ENCODE measurements at regions not wholly inside any gene's neighbourhood (a gene's known extent, or its start where the extent isn't known, plus 50 kb on each side); places are given as distances from the start of the nearest gene placed in this dataset.

DNA sequence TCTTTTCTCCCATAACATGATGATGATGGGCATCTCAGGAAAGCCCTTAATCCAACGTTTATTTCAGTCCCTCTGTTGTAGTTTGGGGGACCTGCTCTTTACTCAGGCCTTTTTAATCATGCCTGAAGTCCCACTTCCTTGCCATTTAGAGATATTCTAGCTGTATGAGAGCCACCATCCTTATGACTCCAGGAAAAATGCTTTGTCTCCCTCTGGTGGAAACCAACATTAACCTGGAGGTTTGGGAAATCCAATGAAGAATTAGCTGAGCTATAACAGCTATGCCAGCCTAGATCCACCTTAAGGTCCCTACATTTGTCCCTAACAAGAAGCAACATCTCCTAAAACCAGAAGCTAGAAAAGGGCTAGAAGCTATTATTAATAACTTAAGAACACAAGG, 1399.1 kb downstream of the LRFN5 start:
- DNase-seq: no peak
- Histone ChIP-seq H3K27me3 (replicated peaks in 1 of 7) (no peaks in the 10 kb centered on the region), H3K36me3 (no peaks in the 10 kb centered on the region), H3K4me1 (no peaks in the 10 kb centered on the region), H3K27ac (no peak overlapping the region), H3K9me3 (peaks cover 20 to 86% (median 63%) of the 10 kb centered on the region in 8 donors), H3K4me3 (no peak overlapping the region)
- WGBS, 5 donors: 43 to 63% (median 48%) methylated on average over 1 of the region's 1 CpG
- intact Hi-C loops (cut with DNase I; ENCODE audit: low total_unique reads): no loop called here
- TF ChIP-seq POLR2AphosphoS5 (IDR thresholded peaks at IDR 0.05): no peak
- no peak for TF ChIP-seq POLR2A (IDR thresholded peaks at IDR 0.05)

DNA sequence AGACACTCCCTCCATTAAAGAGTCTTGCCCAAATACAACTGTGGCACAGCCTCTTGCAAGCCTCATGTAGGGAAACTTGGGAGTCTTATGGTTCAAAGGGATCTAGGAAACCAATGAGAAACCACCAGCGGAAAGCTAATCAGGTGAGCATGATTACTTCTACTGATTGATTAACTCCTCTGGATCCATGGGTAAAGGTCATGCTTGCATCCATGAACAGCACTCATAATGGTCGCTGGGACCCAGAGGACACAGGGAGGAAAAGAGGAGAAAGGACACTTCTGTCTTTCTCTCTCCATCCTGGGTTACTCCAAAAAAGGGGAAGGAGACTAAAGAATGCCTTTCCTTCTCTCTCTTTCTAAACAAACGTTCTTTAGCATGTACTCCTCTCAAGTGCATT, 1397.2 kb downstream of the LRFN5 start:
- TF ChIP-seq, protein P1, sequence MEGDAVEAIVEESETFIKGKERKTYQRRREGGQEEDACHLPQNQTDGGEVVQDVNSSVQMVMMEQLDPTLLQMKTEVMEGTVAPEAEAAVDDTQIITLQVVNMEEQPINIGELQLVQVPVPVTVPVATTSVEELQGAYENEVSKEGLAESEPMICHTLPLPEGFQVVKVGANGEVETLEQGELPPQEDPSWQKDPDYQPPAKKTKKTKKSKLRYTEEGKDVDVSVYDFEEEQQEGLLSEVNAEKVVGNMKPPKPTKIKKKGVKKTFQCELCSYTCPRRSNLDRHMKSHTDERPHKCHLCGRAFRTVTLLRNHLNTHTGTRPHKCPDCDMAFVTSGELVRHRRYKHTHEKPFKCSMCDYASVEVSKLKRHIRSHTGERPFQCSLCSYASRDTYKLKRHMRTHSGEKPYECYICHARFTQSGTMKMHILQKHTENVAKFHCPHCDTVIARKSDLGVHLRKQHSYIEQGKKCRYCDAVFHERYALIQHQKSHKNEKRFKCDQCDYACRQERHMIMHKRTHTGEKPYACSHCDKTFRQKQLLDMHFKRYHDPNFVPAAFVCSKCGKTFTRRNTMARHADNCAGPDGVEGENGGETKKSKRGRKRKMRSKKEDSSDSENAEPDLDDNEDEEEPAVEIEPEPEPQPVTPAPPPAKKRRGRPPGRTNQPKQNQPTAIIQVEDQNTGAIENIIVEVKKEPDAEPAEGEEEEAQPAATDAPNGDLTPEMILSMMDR (IDR thresholded peaks at IDR 0.05 in 8 of 11, conservative IDR thresholded peaks at IDR 0.05 in 3 of 11): no peak
- no peak for TF ChIP-seq POLR2A (IDR thresholded peaks at IDR 0.05)
- TF ChIP-seq POLR2AphosphoS5 (IDR thresholded peaks at IDR 0.05): no peak
- DNase-seq: no peak
- Histone ChIP-seq H3K4me3 (no peak overlapping the region), H3K36me3 (no peaks in the 10 kb centered on the region), H3K27me3 (replicated peaks in 1 of 7) (no peaks in the 10 kb centered on the region), H3K27ac (no peak overlapping the region), H3K4me1 (no peaks in the 10 kb centered on the region), H3K9me3 (peaks cover 20 to 85% (median 60%) of the 10 kb centered on the region in 8 donors)
- intact Hi-C loops (cut with DNase I; ENCODE audit: low total_unique reads): no loop called here
- WGBS, 5 donors: 83 to 92% (median 85%) methylated on average over 3 of the region's 3 CpGs

DNA sequence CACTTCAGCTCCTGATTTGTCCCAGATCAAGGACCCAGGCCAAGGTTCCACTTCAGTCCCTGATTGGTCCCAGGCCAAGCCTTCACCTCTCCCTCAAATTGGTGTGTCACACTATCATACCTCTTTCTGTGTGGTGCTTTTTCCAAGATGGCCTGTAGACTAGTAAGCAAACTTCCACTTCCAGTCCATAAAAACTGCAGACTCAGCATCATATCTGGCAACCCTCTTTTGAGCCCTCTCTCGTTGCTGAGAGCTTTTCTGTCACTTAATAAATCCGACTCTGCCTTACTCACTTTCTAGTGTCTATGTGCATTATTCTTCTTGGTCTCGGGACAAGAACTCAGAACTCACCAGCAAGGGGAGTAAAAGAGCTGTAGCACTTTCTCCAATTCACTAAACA, 1395.1 kb downstream of the LRFN5 start:
- H3K27ac ChIP-seq: no peak overlapping the region
- no peaks in the 10 kb centered on the region for H3K36me3 ChIP-seq
- H3K4me1 ChIP-seq: no peaks in the 10 kb centered on the region
- no peak for DNase-seq
- no peaks in the 10 kb centered on the region for H3K27me3 ChIP-seq (replicated peaks in 1 of 7)
- H3K4me3 ChIP-seq: no peak overlapping the region
- intact Hi-C loops (cut with DNase I; ENCODE audit: low total_unique reads): no loop called here
- peaks cover 20 to 66% (median 54%) of the 10 kb centered on the region in 8 donors for H3K9me3 ChIP-seq
- no peak for TF ChIP-seq POLR2A (IDR thresholded peaks at IDR 0.05)
- TF ChIP-seq, protein P1 (IDR thresholded peaks at IDR 0.05 in 8 of 11, conservative IDR thresholded peaks at IDR 0.05 in 3 of 11): no peak
- TF ChIP-seq POLR2AphosphoS5 (IDR thresholded peaks at IDR 0.05): no peak
- WGBS, 5 donors: 69 to 79% (median 70%) methylated on average over 3 of the region's 3 CpGs

DNA sequence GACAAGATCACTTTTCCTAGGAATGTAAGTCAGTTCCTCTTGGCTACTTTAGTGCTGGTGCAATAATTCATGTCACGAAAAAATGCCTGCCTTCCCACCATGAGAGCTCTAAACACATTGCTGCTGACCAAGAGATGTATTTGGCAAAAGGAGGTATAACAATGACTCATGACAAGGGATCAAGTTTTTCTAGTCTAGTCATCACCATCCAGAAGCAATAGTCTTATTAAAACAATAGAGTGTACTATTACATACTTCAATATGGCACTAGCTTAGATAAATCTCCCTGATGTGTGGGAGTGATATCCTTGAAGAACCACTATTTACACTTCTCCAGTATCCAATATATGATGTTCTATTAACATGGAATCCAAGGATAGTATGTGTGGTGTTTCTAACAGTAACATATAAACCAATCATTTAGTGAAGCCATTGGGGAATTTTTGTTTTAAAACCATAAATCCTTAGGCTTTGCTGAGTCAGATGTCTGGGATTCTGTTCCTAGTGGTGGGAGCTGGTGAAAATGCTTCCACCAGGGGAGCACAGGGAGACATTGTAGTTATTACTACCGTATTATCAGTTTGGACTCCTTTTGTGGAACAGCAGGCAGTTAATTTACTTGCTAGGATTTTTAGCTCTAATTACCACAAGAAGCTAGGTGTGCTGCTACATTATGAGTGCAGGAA, 1387.5 kb downstream of the LRFN5 start:
- Histone ChIP-seq H3K36me3 (no peaks in the 10 kb centered on the region), H3K27me3 (replicated peaks in 1 of 7) (no peaks in the 10 kb centered on the region), H3K27ac (no peak overlapping the region), H3K9me3 (peaks cover 0 to 6% (median 0%) of the 10 kb centered on the region in 8 donors), H3K4me1 (no peaks in the 10 kb centered on the region), H3K4me3 (no peak overlapping the region)
- no peak for DNase-seq
- intact Hi-C loops (cut with DNase I; ENCODE audit: low total_unique reads): no loop called here
- no peak for TF ChIP-seq POLR2A (IDR thresholded peaks at IDR 0.05)
- TF ChIP-seq POLR2AphosphoS5 (IDR thresholded peaks at IDR 0.05): no peak
- TF ChIP-seq, protein P1 (IDR thresholded peaks at IDR 0.05 in 8 of 11, conservative IDR thresholded peaks at IDR 0.05 in 3 of 11): no peak
- 69 to 82% (median 79%) methylated on average over 2 of the region's 2 CpGs for WGBS, 5 donors

Data from spleen (tissue), 11 donors.